Upper lobe of left lung (tissue), 6 donors: ENCODE measurements at regions not wholly inside any gene's neighbourhood (a gene's known extent, or its start where the extent isn't known, plus 50 kb on each side); places are given as distances from the start of the nearest gene placed in this dataset.
"Not testable (repeated sequence)": the region's sequence is repeated elsewhere in the genome, so short reads cannot be mapped to it uniquely, and the experiment has no call there.

Experiments used
- ATAC-seq, 2 donors: fragments of 200-7000 bp; cut with Tn5 transposase; one replicate each; pipeline ENCODE4 v1.9.1; 2022; ENCODE audit warnings: mild to moderate bottlenecking in 2 of 2, moderate library complexity in 2 of 2; ENCODE audit not compliant: low FRiP score in 2 of 2
- DNase-seq, 2 donors: peaks; one replicate each; pipeline ENCODE4 v3.0.0-alpha.2; 2019 to 2020
- H3K27ac ChIP-seq, 4 donors: fragments of 200-600 bp; sonication (generic); one replicate each; pipeline ENCODE4 v1.5.1; 2016 to 2019
- H3K27me3 ChIP-seq, 4 donors: fragments of 200-600 bp; sonication (generic); one replicate each; pipeline ENCODE4 v1.5.1; 2017 to 2019
- H3K36me3 ChIP-seq, 4 donors: fragments of 200-600 bp; sonication (generic); one replicate each; pipeline ENCODE4 v1.5.1; 2016 to 2019
- H3K4me1 ChIP-seq, 4 donors: fragments of 200-600 bp; sonication (generic); one replicate each; pipeline ENCODE4 v1.5.1; 2018 to 2019
- H3K4me3 ChIP-seq, 4 donors: fragments of 200-600 bp; sonication (generic); one replicate each; pipeline ENCODE4 v1.5.1; 2017 to 2019; ENCODE audit warnings: mild to moderate bottlenecking in 2 of 4, moderate library complexity in 1 of 4
- H3K9me3 ChIP-seq, 4 donors: fragments of 200-600 bp; sonication (generic); one replicate each; pipeline ENCODE4 v1.5.1; 2018 to 2019
- EP300 ChIP-seq, 4 donors: sonication (generic); formaldehyde crosslinking; IDR thresholded peaks; one replicate each; pipeline ENCODE4 v1.5.1; 2017; ENCODE audit warnings: antibody characterized with exemption in 4 of 4, control low read depth in 2 of 4
- POLR2A ChIP-seq, 4 donors: fragments of 450-650 bp; IDR thresholded peaks; one replicate each; pipeline ENCODE4 v1.5.1; 2016 to 2017; ENCODE audit warnings: antibody characterized with exemption in 4 of 4, mild to moderate bottlenecking in 2 of 4
- POLR2AphosphoS5 ChIP-seq, 2 donors: sonication (generic); formaldehyde crosslinking; IDR thresholded peaks; one replicate each; pipeline ENCODE4 v1.5.1; 2017; ENCODE audit warnings: antibody characterized with exemption in 2 of 2
- WGBS, 2 donors: methylation state at CpG; one replicate each; pipeline ENCODE4 v1.1.5; 2017 to 2018; 5-methylcytosine and 5-hydroxymethylcytosine counted together
- TF ChIP-seq, protein P1 (sequence below), 6 experiments: fragments of 450-650 bp in 4 of 6; fragments of 200-600 bp in 2 of 6; sonication (generic) in 2 of 6; IDR thresholded peaks; one replicate each; pipeline ENCODE4 v1.5.1; 2016 to 2019; ENCODE audit warnings: antibody characterized with exemption in 6 of 6
- donor health status: DM: no; HTN: no; CAD: no; lungs with moderate emphysema.
- donor health status: DM: no; HTN: yes; CAD: no; lungs with severe emphysema.

DNA sequence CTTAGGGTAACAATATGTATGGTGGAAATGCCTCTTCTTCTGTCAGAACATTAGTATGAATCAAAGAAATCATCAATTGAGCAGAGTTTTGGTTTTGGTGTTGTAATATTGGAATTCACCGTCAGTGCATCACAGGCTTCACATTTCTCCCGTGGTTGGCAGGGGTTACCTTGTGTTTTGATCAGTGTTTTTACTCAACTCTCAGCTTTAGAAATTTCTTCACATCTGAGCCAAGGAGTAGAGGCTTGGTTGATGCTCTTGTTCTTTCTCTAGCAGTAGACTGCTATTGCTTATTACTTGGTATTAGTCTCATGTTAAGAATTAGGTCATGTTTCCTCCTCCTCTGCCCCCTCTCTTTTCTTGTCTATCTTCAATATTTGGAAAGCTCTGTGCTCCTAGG lies 188.8 kb upstream of the SMIM30 start:
- TF ChIP-seq POLR2A (IDR thresholded peaks at IDR 0.05) (no peak), EP300 (IDR thresholded peaks at IDR 0.05) (no peak)
- ATAC-seq (no peak), DNase-seq (no peak)
- no peaks in the 10 kb centered on the region for H3K4me1 ChIP-seq
- no peaks in the 10 kb centered on the region for H3K36me3 ChIP-seq
- 24 to 36% methylated on average over 2 of the region's 2 CpGs for WGBS, 2 donors
- H3K27me3 ChIP-seq, result no peaks in the 10 kb centered on the region
- no peak overlapping the region for H3K4me3 ChIP-seq
- no peaks in the 10 kb centered on the region for H3K9me3 ChIP-seq
- H3K27ac ChIP-seq, result no peak overlapping the region

GRCh38 chr7:113306302-113306701 lies 187.9 kb upstream of the SMIM30 start:
- Histone ChIP-seq H3K36me3 (no peaks in the 10 kb centered on the region), H3K27me3 (no peaks in the 10 kb centered on the region), H3K9me3 (no peaks in the 10 kb centered on the region), H3K27ac (no peak overlapping the region), H3K4me3 (no peak overlapping the region), H3K4me1 (no peaks in the 10 kb centered on the region)
- no peak for TF ChIP-seq POLR2AphosphoS5 (IDR thresholded peaks at IDR 0.05)
- no peak for TF ChIP-seq POLR2A (IDR thresholded peaks at IDR 0.05)
- TF ChIP-seq, protein P1, sequence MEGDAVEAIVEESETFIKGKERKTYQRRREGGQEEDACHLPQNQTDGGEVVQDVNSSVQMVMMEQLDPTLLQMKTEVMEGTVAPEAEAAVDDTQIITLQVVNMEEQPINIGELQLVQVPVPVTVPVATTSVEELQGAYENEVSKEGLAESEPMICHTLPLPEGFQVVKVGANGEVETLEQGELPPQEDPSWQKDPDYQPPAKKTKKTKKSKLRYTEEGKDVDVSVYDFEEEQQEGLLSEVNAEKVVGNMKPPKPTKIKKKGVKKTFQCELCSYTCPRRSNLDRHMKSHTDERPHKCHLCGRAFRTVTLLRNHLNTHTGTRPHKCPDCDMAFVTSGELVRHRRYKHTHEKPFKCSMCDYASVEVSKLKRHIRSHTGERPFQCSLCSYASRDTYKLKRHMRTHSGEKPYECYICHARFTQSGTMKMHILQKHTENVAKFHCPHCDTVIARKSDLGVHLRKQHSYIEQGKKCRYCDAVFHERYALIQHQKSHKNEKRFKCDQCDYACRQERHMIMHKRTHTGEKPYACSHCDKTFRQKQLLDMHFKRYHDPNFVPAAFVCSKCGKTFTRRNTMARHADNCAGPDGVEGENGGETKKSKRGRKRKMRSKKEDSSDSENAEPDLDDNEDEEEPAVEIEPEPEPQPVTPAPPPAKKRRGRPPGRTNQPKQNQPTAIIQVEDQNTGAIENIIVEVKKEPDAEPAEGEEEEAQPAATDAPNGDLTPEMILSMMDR (IDR thresholded peaks at IDR 0.05), result no peak
- TF ChIP-seq EP300 (IDR thresholded peaks at IDR 0.05), result no peak
- WGBS, 2 donors, result 56 to 58% methylated on average over 2 of the region's 2 CpGs
- no peak for ATAC-seq
- no peak for DNase-seq

DNA sequence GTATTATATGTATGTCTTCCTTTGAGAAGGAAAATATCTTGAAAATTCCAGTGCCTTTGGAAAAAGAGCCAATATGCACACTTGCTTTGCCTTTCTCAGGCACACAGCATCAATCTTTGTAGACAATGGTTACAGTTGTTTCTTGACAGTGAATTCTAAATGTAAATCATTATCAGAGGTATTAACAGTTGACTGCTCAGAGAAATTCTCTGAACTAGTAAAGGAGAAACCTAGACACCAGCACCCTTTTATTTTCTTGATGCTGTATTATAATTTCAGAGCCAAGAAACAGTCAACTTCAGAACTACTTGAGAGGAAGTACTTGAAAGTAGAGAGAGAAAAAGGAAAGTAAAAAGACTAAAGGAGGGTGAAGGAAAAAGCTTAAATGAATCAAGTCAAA lies 185.8 kb upstream of the SMIM30 start:
- no peaks in the 10 kb centered on the region for H3K27me3 ChIP-seq
- TF ChIP-seq POLR2AphosphoS5 (IDR thresholded peaks at IDR 0.05), result no peak
- H3K4me1 ChIP-seq, result no peaks in the 10 kb centered on the region
- H3K27ac ChIP-seq, result no peak overlapping the region
- H3K36me3 ChIP-seq, result no peaks in the 10 kb centered on the region
- ATAC-seq (no peak), DNase-seq (no peak)
- H3K4me3 ChIP-seq, result no peak overlapping the region
- H3K9me3 ChIP-seq, result no peaks in the 10 kb centered on the region

DNA sequence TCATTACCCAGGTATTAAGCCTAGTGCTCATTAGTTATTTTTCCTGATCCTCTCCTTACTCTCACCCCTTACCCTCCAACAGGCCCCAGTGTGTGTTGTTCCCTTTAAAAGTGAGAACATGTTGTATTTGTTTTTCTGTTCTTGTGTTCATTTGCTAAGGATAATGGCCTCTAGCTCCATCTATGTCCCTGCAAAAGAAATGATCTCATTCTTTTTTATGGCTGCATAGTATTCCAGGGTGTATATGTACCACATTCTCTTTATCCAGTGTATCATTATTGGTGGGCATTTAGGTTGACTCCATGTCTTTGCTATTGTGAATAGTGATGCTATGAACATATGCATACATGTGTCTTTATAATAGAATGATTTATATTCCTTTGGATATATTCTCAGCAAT lies 185.0 kb upstream of the SMIM30 start:
- ATAC-seq, DNase-seq, H3K27me3 ChIP-seq, H3K9me3 ChIP-seq, H3K36me3 ChIP-seq, H3K4me1 ChIP-seq, H3K27ac ChIP-seq, H3K4me3 ChIP-seq: not testable (repeated sequence)

DNA sequence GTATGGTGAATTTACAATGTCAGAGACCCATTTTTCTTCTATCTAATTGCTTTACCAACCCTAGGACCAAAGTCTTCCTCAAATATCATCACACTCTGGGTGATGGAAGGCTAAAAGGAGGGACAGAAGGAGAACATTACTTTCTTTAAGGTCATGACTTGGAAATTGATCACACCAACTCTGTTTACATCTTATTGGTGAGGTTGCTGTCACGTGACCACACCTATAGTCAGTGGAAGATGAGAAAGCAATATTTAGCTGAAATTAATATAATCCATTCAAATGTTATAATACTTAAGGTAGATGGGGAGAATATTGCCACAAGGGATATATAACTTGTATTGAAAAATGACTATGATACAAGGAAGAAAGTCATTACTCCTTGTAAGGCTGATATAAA lies 183.6 kb upstream of the SMIM30 start:
- 74 to 75% methylated on average over 1 of the region's 1 CpG for WGBS, 2 donors
- H3K4me1 ChIP-seq, result no peaks in the 10 kb centered on the region

DNA sequence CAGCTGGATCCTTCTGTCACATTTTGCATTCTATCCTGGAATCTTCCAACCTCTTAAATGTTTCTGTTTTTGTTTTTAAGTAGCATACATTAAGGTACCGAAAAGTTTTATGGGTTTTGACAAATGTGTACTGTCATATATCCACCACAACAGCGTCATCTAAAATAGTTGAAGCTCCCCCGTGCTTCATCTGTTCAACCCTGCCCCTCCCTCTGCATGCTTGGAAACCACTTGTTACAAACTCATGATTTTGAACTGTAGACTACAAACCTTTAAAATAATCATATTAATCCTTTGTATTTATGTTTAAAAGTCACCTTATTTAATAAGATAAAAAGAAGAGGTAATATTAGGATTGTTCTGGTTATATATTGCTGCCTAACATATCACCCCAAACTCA lies 182.8 kb upstream of the SMIM30 start:
- WGBS, 2 donors, result 80 to 83% methylated on average over 3 of the region's 3 CpGs
- no peaks in the 10 kb centered on the region for H3K4me1 ChIP-seq
- H3K4me3 ChIP-seq, result no peak overlapping the region
- no peaks in the 10 kb centered on the region for H3K27me3 ChIP-seq
- TF ChIP-seq POLR2A (IDR thresholded peaks at IDR 0.05) (no peak), EP300 (IDR thresholded peaks at IDR 0.05) (no peak), POLR2AphosphoS5 (IDR thresholded peaks at IDR 0.05) (no peak)
- TF ChIP-seq, protein P1 (IDR thresholded peaks at IDR 0.05), result no peak
- no peaks in the 10 kb centered on the region for H3K9me3 ChIP-seq
- DNase-seq, result no peak
- no peak overlapping the region for H3K27ac ChIP-seq
- no peaks in the 10 kb centered on the region for H3K36me3 ChIP-seq
- ATAC-seq, result no peak

More for the DNA sequence above, 183.6 kb upstream of the SMIM30 start:
- ATAC-seq (no peak), DNase-seq (no peak)
- Histone ChIP-seq H3K36me3 (no peaks in the 10 kb centered on the region), H3K9me3 (no peaks in the 10 kb centered on the region), H3K4me3 (no peak overlapping the region), H3K27me3 (no peaks in the 10 kb centered on the region), H3K27ac (no peak overlapping the region)
- TF ChIP-seq, protein P1 (IDR thresholded peaks at IDR 0.05), result no peak

DNA sequence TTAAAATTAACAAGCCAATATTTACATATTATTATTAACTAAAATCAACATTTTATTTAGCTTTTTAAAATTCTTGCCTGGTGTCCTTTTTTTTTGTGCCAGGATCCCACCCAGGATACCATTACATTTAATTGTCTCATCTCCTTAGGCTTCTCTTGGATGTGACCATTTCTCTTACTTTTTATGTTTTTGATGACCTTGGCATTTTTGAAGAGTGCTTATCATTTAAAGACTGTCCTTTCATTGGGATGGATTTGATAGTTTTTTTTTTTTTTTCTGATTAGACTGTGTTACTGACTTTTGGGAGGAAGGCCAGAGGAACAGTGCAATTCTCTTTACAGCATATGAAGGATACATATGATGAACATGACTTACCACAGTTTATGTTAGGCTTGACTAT lies 181.4 kb upstream of the SMIM30 start:
- Histone ChIP-seq H3K9me3 (no peaks in the 10 kb centered on the region), H3K27me3 (no peaks in the 10 kb centered on the region), H3K36me3 (no peaks in the 10 kb centered on the region), H3K4me3 (no peak overlapping the region), H3K4me1 (no peaks in the 10 kb centered on the region), H3K27ac (no peak overlapping the region)
- ATAC-seq (no peak), DNase-seq (no peak)
- TF ChIP-seq POLR2A (IDR thresholded peaks at IDR 0.05) (no peak), POLR2AphosphoS5 (IDR thresholded peaks at IDR 0.05) (no peak), EP300 (IDR thresholded peaks at IDR 0.05) (no peak)
- TF ChIP-seq, protein P1 (IDR thresholded peaks at IDR 0.05), result no peak
